ENCODE measurements at regions not wholly inside any gene's neighbourhood (a gene's known extent, or its start where the extent isn't known, plus 50 kb on each side); places are given as distances from the start of the nearest gene placed in this dataset.

GRCh38 chr13:21944610-21945009 is 273.7 kb downstream of the FGF9 start:
- no peak for DNase-seq (ENCODE audit: low spot score)
- in situ Hi-C loops (cut with HindIII; ENCODE audit: low sequenced_read_pairs), result no loop called here

DNA sequence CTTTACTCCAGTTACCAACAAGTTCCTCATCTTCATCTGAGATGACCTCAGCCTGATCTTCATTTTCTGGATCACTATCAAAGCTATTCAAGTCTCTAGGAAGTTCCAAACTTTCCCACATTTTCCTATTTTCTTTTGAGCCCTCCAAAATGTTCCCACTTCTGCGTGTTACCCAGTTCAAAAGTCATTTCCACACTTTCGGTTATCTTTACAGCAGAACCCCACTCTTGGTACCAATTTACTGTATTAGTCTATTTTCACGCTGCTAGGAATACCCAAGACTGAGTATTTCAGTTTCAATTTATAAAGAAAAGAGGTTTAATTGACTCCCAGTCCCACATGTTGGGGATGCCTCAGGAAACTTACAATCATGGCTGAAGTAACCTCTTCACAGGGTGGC is 274.3 kb downstream of the FGF9 start:
- DNase-seq (ENCODE audit: low spot score), result no peak
- in situ Hi-C loops (cut with HindIII; ENCODE audit: low sequenced_read_pairs), result no loop called here

GRCh38 chr13:21946964-21947363 is 276.1 kb downstream of the FGF9 start:
- in situ Hi-C loops (cut with HindIII; ENCODE audit: low sequenced_read_pairs), result no loop called here
- DNase-seq (ENCODE audit: low spot score), result no peak

- in situ Hi-C loops (cut with HindIII; ENCODE audit: low sequenced_read_pairs), result no loop called here
- DNase-seq (ENCODE audit: low spot score), result no peak
Measured at GRCh38 chr13:21948769-21949474, 278.0 kb downstream of the FGF9 start.

DNA sequence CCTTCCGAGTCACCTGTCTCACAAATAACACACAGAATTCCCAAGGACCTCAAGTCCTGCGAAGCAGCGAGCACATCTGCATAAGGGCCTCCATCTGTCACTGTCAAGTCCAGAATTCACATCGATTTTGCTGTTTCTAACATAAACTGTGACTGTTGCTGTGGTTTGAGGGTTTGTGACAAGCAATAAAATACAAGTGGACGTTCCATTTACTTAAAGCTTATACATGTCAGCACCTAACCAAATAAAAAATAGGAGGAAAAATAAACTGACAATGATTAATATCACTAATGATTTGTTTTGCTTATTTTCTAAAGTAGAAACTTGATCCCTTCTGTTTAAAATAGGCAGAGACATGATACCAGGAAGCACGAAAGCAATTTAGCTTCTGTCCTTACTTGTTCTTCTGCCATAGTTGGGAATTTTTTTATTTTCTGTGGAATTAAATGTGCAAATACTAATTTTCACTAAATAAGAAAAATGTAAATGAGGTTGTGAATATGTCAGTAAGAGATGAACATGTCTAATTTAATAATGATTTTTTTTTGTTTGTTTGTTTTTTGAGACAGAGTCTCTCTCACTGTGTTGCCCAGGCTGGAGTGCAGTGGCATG is 279.1 kb downstream of the FGF9 start:
- no peak for DNase-seq (ENCODE audit: low spot score)
- in situ Hi-C loops (cut with HindIII; ENCODE audit: low sequenced_read_pairs), result no loop called here

DNA sequence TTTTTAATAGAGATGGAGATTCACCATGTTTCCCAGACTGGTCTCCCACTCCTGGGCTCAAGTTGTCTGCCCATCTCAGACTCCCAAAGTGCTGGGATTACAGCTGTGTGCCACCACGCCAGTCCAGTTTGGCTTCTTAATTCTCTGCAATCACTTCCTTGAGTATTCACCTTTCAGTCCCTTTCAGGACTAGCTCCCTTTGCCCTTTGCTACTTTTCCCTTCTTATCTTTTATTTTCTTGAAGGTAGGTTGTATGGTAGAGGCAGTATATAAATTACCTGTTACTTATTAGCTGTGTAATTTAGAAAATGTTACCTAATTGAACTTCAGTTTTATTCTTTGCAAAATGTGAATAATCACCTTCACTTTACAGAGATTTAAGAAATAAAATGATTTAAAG is 285.8 kb downstream of the FGF9 start:
- in situ Hi-C loops (cut with HindIII; ENCODE audit: low sequenced_read_pairs), result no loop called here
- DNase-seq (ENCODE audit: low spot score), result no peak

- in situ Hi-C loops (cut with HindIII; ENCODE audit: low sequenced_read_pairs), result no loop called here
- DNase-seq (ENCODE audit: low spot score), result no peak
Measured at GRCh38 chr13:21957833-21958232, 287.0 kb downstream of the FGF9 start.

GRCh38 chr13:21960108-21960507 is 289.2 kb downstream of the FGF9 start:
- in situ Hi-C loops (cut with HindIII; ENCODE audit: low sequenced_read_pairs), result no loop called here

DNA sequence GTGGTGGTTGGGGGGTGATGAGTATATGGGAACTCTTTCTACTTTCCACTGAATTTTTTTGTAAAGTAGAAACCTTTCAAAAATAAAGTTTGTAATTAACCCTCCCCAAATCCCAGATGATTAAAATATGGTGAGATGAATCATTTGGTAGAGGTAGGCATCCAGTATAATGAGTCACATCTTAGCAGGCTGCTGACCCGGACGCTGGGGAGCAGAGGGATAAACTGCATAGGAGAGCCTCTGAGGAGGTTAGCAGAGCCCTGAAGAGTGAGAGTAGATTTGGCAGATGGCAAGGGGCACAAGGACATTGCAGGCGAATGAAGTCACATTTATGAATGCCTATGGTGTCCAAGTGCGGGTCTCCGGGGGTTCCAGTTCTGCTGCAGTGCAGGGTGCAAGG is 293.8 kb downstream of the FGF9 start:
- in situ Hi-C loops (cut with HindIII; ENCODE audit: low sequenced_read_pairs), result no loop called here
- DNase-seq (ENCODE audit: low spot score), result no peak

More at GRCh38 chr13:21960108-21960507, 289.2 kb downstream of the FGF9 start:
- no peak for DNase-seq (ENCODE audit: low spot score)

DNA sequence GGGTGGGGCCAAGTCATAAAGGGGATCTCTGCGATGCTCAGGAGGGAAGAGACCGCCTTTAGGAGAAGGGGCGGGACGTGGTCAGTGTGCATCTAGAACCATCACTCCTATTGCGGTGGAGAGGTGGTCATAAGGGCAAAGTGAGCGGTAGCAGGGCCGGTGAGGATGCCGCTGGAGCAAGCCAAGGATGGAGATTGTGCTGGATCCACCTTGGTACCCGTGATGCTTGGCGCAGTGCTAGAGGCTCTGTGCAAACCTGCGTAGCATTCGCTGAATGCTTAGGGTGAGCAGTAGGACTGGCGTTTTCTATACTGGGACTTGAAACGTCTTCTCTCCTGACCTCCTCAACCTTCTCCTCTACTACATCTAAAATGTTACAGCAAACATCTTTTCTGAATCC is 294.2 kb downstream of the FGF9 start:
- in situ Hi-C loops (cut with HindIII; ENCODE audit: low sequenced_read_pairs), result no loop called here
- no peak for DNase-seq (ENCODE audit: low spot score)

DNA sequence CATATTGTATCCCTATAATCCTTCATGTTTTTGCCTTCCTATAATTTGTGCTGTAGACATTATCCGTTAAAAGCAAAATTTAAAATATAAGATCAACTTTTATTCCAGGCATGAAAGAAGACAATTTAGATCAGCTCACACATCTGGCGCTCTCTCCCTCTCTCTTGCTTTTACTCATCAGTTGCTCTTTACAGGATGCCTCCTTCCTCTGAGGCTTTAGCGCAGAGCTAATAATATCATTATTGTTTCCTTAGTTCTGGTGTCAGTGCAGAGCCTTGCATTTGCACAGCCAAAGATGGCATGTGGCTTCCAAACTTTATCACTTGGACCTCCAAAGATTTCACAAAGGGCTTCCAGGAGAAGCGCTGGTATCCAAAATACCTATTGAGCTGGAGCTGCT is 295.1 kb downstream of the FGF9 start:
- in situ Hi-C loops (cut with HindIII; ENCODE audit: low sequenced_read_pairs), result no loop called here
- DNase-seq (ENCODE audit: low spot score), result no peak

GRCh38 chr13:21967871-21968270 is 297.0 kb downstream of the FGF9 start:
- in situ Hi-C loops (cut with HindIII; ENCODE audit: low sequenced_read_pairs), result no loop called here
- DNase-seq (ENCODE audit: low spot score), result no peak

DNA sequence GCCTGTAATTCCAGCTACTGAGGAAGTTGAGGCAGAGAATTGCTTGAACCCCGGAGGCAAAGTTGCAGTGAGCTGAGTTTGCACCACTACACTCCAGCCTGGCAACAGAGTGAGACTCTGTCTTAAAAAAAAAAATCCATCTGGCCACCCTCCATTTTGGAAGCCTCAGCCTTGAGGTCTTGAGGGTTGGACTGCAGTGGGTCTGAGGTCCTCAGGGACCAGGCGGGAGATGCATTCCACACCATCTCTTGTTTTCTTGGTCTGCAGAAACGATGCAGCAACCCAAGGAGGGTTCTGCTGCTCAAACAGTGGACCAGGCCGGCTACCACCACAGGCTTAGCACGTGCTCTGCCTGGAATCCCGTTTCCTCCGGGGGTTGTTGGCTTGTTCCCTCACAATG is 299.3 kb downstream of the FGF9 start:
- no peak for DNase-seq (ENCODE audit: low spot score)
- in situ Hi-C loops (cut with HindIII; ENCODE audit: low sequenced_read_pairs), result no loop called here

DNA sequence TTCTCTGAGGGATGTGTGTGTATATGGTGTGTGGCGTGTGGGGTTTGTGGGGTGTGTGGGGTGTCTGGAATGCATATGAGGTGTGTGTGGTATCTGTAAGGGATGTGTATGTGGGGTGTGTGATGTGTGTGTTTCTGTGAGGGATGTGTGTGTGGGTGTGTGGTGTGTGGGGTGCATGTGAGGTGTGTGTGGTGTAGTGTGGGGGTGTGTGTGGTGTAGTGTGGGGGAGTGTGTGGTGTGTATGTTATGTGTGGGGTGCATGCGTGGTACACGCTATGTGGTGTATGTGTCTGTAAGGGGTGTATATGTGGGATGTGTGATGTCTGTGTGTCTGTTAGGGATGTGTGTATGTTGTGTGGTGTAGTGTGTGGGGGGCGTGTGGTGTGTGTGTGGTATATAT is 300.0 kb downstream of the FGF9 start:
- no peak for DNase-seq (ENCODE audit: low spot score)
- in situ Hi-C loops (cut with HindIII; ENCODE audit: low sequenced_read_pairs), result no loop called here

DNA sequence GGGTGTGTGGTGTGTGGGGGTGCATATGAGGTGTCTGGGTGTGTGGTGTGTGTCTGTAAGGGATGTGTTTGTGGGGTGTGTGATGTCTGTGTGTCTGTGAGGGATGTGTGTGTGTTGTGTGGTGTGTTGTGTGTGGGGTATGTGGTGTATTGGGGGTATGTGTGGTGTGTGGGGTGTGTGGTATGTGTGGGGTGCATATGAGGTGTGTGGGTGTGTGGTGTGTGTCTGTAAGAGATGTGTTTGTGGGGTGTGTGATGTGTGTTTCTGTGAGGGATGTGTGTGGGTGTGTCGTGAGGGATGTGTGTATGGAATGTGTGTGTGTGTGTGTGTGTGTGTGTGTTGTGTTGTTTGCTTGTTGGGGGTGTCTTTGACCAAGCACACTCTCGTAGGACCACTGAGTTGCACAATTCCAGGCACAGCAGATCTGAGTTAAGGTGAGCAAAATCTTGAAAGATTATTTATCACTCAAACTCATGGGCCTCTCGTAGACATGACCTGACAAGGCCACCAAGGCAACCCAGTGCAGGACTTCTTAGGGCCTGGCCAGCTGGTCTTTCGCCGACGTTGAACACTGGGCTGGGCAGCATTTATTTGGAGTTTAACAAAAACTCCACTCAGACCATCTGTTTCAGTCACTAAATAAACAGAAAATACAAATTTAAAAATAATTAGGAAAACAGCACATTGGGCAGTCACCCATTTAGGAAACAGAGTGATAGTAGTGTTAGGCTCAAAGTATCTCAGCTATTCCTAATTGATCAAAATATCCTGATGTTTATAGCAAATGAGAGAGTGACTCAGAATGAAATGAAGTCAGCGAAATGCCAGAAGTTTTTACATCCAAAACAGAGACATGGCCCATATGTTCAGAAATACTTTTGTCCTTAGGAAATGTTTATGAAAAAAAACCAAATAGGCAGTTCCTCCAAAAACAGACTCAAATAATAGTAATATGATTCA is 301.1 kb downstream of the FGF9 start:
- DNase-seq (ENCODE audit: low spot score), result no peak
- in situ Hi-C loops (cut with HindIII; ENCODE audit: low sequenced_read_pairs), result no loop called here

- DNase-seq (ENCODE audit: low spot score), result no peak
Measured at GRCh38 chr13:21973437-21974125, 302.7 kb downstream of the FGF9 start.

GRCh38 chr13:21974741-21975140 is 303.9 kb downstream of the FGF9 start:
- in situ Hi-C loops (cut with HindIII; ENCODE audit: low sequenced_read_pairs), result no loop called here
- DNase-seq (ENCODE audit: low spot score), result no peak

More at GRCh38 chr13:21973437-21974125, 302.7 kb downstream of the FGF9 start:
- in situ Hi-C loops (cut with HindIII; ENCODE audit: low sequenced_read_pairs), result no loop called here

DNA sequence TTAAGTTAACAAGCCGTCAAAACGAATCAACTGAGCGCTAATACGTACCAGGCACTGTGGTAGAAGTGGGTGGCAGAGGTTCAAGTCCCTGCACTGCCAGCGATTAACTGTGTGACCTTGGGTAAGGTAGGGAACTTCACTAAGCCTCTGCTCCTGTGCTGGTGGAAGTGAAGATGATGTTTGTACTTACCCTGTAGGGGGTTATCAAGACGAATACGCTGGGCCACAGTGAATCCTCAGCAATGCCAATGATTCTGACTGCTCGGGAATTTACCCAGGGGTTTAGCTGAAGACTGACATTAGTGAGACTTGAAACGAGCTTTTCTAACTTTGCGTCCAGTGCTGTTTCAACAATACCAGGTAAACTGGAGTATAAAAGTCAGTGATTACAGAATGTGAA is 305.3 kb downstream of the FGF9 start:
- no peak for DNase-seq (ENCODE audit: low spot score)
- in situ Hi-C loops (cut with HindIII; ENCODE audit: low sequenced_read_pairs), result no loop called here

- no peak for DNase-seq (ENCODE audit: low spot score)
- in situ Hi-C loops (cut with HindIII; ENCODE audit: low sequenced_read_pairs), result no loop called here
Measured at GRCh38 chr13:21979161-21979806, 308.4 kb downstream of the FGF9 start.

Measured in G401 (cell line).